GM23248 (cell line): ENCODE measurements at regions not wholly inside any gene's neighbourhood (a gene's known extent, or its start where the extent isn't known, plus 50 kb on each side); places are given as distances from the start of the nearest gene placed in this dataset.

Experiments
- DNase-seq: peaks from one replicate; pipeline ENCODE4 v3.0.0-alpha.2; 2015
- H2AFZ ChIP-seq: fragments of 200-600 bp; sonication (generic); 2 replicates; pipeline ENCODE4 v1.6.1; 2016; ENCODE audit warnings: antibody characterized with exemption
- H3F3A ChIP-seq: fragments of 200-600 bp; sonication (generic); 2 replicates; pipeline ENCODE4 v1.6.1; 2016; ENCODE audit warnings: mild to moderate bottlenecking, antibody characterized with exemption, mixed run types; ENCODE audit not compliant: insufficient read depth
- H3K27ac ChIP-seq: fragments of 200-600 bp; sonication (generic); 2 replicates; pipeline ENCODE4 v1.5.1; 2016; ENCODE audit warnings: mild to moderate bottlenecking
- H3K27me3 ChIP-seq: fragments of 200-600 bp; sonication (generic); replicated peaks from 2 replicates; pipeline ENCODE4 v1.6.1; 2016; ENCODE audit warnings: mild to moderate bottlenecking; ENCODE audit not compliant: insufficient read depth
- H3K36me3 ChIP-seq: fragments of 200-600 bp; sonication (generic); 2 replicates; pipeline ENCODE4 v1.6.1; 2016; ENCODE audit warnings: low read depth, mild to moderate bottlenecking
- H3K4me1 ChIP-seq: fragments of 200-600 bp; sonication (generic); 2 replicates; pipeline ENCODE4 v1.6.1; 2016; ENCODE audit warnings: mild to moderate bottlenecking; ENCODE audit not compliant: insufficient read depth
- H3K4me2 ChIP-seq: fragments of 200-600 bp; sonication (generic); one replicate; pipeline ENCODE4 v1.6.1; 2016; ENCODE audit warnings: mild to moderate bottlenecking; ENCODE audit not compliant: unreplicated experiment
- H3K4me3 ChIP-seq: fragments of 200-600 bp; sonication (generic); 2 replicates; pipeline ENCODE4 v1.5.1; 2016; ENCODE audit warnings: mild to moderate bottlenecking
- H3K79me2 ChIP-seq: fragments of 200-600 bp; sonication (generic); 2 replicates; pipeline ENCODE4 v1.6.1; 2016; ENCODE audit warnings: mild to moderate bottlenecking; ENCODE audit not compliant: insufficient read depth
- H3K9ac ChIP-seq: fragments of 200-600 bp; sonication (generic); 2 replicates; pipeline ENCODE4 v1.6.1; 2016; ENCODE audit warnings: mild to moderate bottlenecking
- H3K9me2 ChIP-seq: fragments of 200-600 bp; sonication (generic); 2 replicates; pipeline ENCODE4 v1.6.1; 2016; ENCODE audit warnings: mixed run types, mild to moderate bottlenecking, moderate library complexity; ENCODE audit not compliant: insufficient read depth
- H3K9me3 ChIP-seq: fragments of 200-600 bp; sonication (generic); one replicate; pipeline ENCODE4 v1.6.1; 2017; ENCODE audit warnings: low read depth
- H4K20me1 ChIP-seq: fragments of 200-600 bp; sonication (generic); 2 replicates; pipeline ENCODE4 v1.6.0; 2016; ENCODE audit not compliant: insufficient read depth
- EZH2 ChIP-seq: fragments of 200-600 bp; sonication (generic); IDR thresholded peaks from 2 replicates; pipeline ENCODE4 v1.6.1; 2018; ENCODE audit warnings: antibody characterized with exemption, mild to moderate bottlenecking; ENCODE audit not compliant: insufficient read depth, poor library complexity, severe bottlenecking
- EZH2phosphoT487 ChIP-seq: fragments of 200-600 bp; sonication (generic); IDR thresholded peaks from 2 replicates; pipeline ENCODE4 v1.6.1; 2018; ENCODE audit warnings: antibody characterized with exemption, moderate library complexity, mild to moderate bottlenecking, low read depth; ENCODE audit not compliant: insufficient read depth
- WGBS, 2 experiments: methylation state at CpG; one replicate each; pipeline ENCODE4 v1.1.6; 2015 to 2017; ENCODE audit warnings: low lambda C conversion rate in 2 of 2, low coverage in 1 of 2; ENCODE audit errors: missing lambda C conversion rate in 2 of 2; 5-methylcytosine and 5-hydroxymethylcytosine counted together
- in situ Hi-C: fragments of 300-500 bp; cut with MboI; formaldehyde crosslinking; loops from 2 replicates; pipeline ENCODE4 v1.15.0; 2020

- TF ChIP-seq EZH2 (no peak), EZH2phosphoT487 (no peak)
- in situ Hi-C loops = no loop called here
- WGBS, 2 experiments = 79 to 82% methylated on average over 5 of the region's 5 CpGs
Observed at GRCh38 chr11:130674686-130675308, 226.4 kb downstream of the ADAMTS15 start.

DNA sequence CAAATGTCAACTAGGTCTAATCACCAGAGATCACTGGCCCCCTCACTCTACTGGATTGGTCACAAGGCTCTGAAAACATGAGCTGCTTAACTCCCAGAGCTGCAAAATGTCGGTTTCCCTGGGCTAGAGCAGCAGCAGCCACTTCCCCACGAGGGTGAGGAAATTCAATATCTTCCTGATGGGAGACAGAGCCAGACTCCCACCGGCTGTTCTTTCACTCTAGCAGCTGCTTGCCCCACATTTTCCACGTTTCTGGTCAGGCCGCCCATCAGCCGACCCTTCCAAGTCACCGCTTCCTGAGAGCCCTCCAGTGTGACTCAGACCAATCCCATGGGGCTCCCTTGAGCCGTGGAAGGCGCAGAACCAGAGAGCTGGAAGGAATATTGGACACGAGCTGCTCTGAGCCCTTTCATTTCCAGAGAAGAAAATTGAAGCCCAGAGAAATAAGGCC lies 227.0 kb downstream of the ADAMTS15 start:
- Histone ChIP-seq H3K9me3 (peaks cover 3% of the 10 kb centered on the region), H4K20me1 (no peaks in the 10 kb centered on the region), H3K27ac (peak overlapping the region; percentile 55), H3K4me3 (peak overlapping the region; percentile 31), H3F3A (peaks cover 30% of the 10 kb centered on the region), H3K4me2 (peak overlapping the region; percentile 64), H3K79me2 (no peaks in the 10 kb centered on the region), H3K27me3 (no peaks in the 10 kb centered on the region), H3K4me1 (peaks cover 51% of the 10 kb centered on the region), H3K36me3 (0 out of 2 replicates have a peak, but pooled peaks cover 4% of the 10 kb centered on the region), H3K9me2 (no peaks in the 10 kb centered on the region), H2AFZ (peak overlapping the region; percentile 41), H3K9ac (peak overlapping the region; percentile 42)
- 7 to 10% methylated on average over 10 of the region's 10 CpGs for WGBS, 2 experiments
- in situ Hi-C loops = no loop called here
- DNase-seq = peak; percentile 91
- TF ChIP-seq EZH2 = no peak
- no peak for TF ChIP-seq EZH2phosphoT487

More at GRCh38 chr11:130674686-130675308, 226.4 kb downstream of the ADAMTS15 start:
- peaks cover 51% of the 10 kb centered on the region for H3K4me1 ChIP-seq
- peaks cover 3% of the 10 kb centered on the region for H3K9me3 ChIP-seq
- DNase-seq = peak; percentile 54
- H3K4me3 ChIP-seq = no peak overlapping the region
- H3F3A ChIP-seq = peaks cover 30% of the 10 kb centered on the region
- 0 out of 2 replicates have a peak, but pooled peaks cover 4% of the 10 kb centered on the region for H3K36me3 ChIP-seq
- H3K9me2 ChIP-seq = no peaks in the 10 kb centered on the region
- H4K20me1 ChIP-seq = no peaks in the 10 kb centered on the region
- no peaks in the 10 kb centered on the region for H3K79me2 ChIP-seq
- peak overlapping the region; percentile 42 for H3K9ac ChIP-seq
- H3K4me2 ChIP-seq = peak overlapping the region; percentile 64
- H2AFZ ChIP-seq = peak overlapping the region; percentile 41
- H3K27ac ChIP-seq = peak overlapping the region; percentile 55
- H3K27me3 ChIP-seq = no peaks in the 10 kb centered on the region

DNA sequence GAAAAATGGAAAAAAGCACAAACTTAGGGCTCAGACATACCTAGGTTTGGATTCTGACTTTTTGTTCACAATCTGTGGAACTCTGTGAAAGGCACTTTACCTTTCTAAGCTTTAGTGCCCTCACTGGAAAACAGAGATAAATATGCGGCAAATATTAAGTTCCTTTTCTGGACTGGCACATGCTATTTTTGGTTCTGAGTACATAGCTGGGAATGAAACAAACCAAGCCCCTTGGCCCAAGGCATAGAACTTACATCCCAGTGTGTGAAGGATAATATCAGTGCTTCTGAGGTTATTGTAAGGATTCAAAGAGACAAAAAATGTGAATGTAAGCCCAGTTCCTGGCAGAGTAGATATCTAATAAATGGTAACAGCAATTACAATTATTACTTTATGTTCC lies 227.5 kb downstream of the ADAMTS15 start:
- Histone ChIP-seq H2AFZ (peak overlapping the region; percentile 41), H3K4me3 (peak overlapping the region; percentile 31), H3K4me2 (peak overlapping the region; percentile 64), H3K79me2 (no peaks in the 10 kb centered on the region), H3K27ac (peak overlapping the region; percentile 55), H3K4me1 (peaks cover 51% of the 10 kb centered on the region), H3K27me3 (no peaks in the 10 kb centered on the region), H3K36me3 (0 out of 2 replicates have a peak, but pooled peaks cover 4% of the 10 kb centered on the region), H4K20me1 (no peaks in the 10 kb centered on the region), H3F3A (peaks cover 30% of the 10 kb centered on the region), H3K9me3 (peaks cover 7% of the 10 kb centered on the region), H3K9me2 (no peaks in the 10 kb centered on the region), H3K9ac (peak overlapping the region; percentile 42)
- TF ChIP-seq EZH2 = no peak
- TF ChIP-seq EZH2phosphoT487 = no peak
- WGBS, 2 experiments = 11 to 22% methylated on average over 1 of the region's 1 CpG
- DNase-seq = peak; percentile 39
- in situ Hi-C loops = no loop called here

DNA sequence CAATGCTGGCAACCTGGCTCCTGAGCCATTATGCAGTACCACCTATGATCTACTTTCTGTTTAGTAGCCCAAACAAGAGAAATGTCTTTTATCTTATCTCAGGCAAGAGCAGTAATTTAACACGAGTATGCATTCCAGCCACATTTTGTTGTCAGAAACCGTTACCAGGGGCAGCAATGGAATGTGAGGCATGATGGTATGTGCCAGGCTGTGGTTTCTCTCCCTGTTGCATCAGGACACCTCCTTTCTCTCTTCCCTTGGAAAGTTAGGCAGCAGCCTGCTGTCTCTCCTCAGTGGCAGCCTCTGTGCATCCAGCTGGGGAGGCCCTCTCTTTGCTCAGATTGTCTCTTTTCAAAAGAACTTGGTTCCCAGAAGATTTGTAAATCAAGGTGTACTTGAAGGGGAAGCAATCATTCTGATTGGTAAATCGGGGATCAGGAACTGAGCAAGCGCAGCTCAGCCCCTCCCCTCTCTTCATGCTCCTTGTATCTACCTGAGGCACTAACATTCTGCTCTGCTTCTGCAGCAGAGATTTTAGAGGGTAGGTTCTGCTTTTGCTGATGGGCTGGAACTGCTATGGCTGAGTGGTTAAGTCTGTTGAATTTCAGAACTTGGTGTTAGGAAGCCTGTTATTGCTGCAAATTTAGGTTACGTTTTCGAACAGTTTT lies 229.2 kb downstream of the ADAMTS15 start:
- H3K27ac ChIP-seq = peak overlapping the region; percentile 41
- peak overlapping the region; percentile 38; the same call in 1 of the 2 replicates for H3K9ac ChIP-seq
- H4K20me1 ChIP-seq = no peaks in the 10 kb centered on the region

More for the DNA sequence above, 229.2 kb downstream of the ADAMTS15 start:
- peak overlapping the region; percentile 58 for H3K4me2 ChIP-seq
- peaks cover 11% of the 10 kb centered on the region for H3K9me3 ChIP-seq
- H3F3A ChIP-seq = peaks cover 23% of the 10 kb centered on the region
- no peak overlapping the region for H3K4me3 ChIP-seq
- WGBS, 2 experiments = 58 to 59% methylated on average over 6 of the region's 6 CpGs
- 0 out of 2 replicates have a peak overlapping the region, but pooled peaks have one; percentile 6 for H2AFZ ChIP-seq
- no peaks in the 10 kb centered on the region for H3K9me2 ChIP-seq
- 0 out of 2 replicates have a peak, but pooled peaks cover 4% of the 10 kb centered on the region for H3K36me3 ChIP-seq
- H3K4me1 ChIP-seq = peaks cover 42% of the 10 kb centered on the region
- H3K27me3 ChIP-seq = no peaks in the 10 kb centered on the region
- in situ Hi-C loops = no loop called here
- peak; percentile 88 for DNase-seq
- TF ChIP-seq EZH2phosphoT487 = no peak
- no peak for TF ChIP-seq EZH2
- H3K79me2 ChIP-seq = no peaks in the 10 kb centered on the region
